Hepatocyte (in vitro differentiated cells): ENCODE measurements at regions not wholly inside any gene's neighbourhood (a gene's known extent, or its start where the extent isn't known, plus 50 kb on each side); places are given as distances from the start of the nearest gene placed in this dataset.

Experiments used
- DNase-seq: peaks from one replicate; pipeline ENCODE4 v3.0.0-alpha.2; 2016; ENCODE audit warnings: low spot score
- H2AFZ ChIP-seq: fragments of 200-600 bp; sonication (generic); 2 replicates; pipeline ENCODE4 v1.6.0; 2016; ENCODE audit warnings: antibody characterized with exemption, mild to moderate bottlenecking
- H3K27ac ChIP-seq: fragments of 200-600 bp; sonication (generic); 2 replicates; pipeline ENCODE4 v1.5.1; 2016; ENCODE audit warnings: mild to moderate bottlenecking
- H3K27me3 ChIP-seq: fragments of 200-600 bp; sonication (generic); 2 replicates; pipeline ENCODE4 v1.6.1; 2016
- H3K36me3 ChIP-seq: fragments of 200-600 bp; sonication (generic); replicated peaks from 2 replicates; pipeline ENCODE4 v1.5.1; 2016; ENCODE audit warnings: low read depth; ENCODE audit not compliant: insufficient read depth
- H3K4me1 ChIP-seq: fragments of 200-600 bp; sonication (generic); 2 replicates; pipeline ENCODE4 v1.5.1; 2016; ENCODE audit warnings: mild to moderate bottlenecking, moderate library complexity; ENCODE audit not compliant: insufficient read depth
- H3K4me2 ChIP-seq: fragments of 200-600 bp; sonication (generic); 2 replicates; pipeline ENCODE4 v1.6.0; 2016
- H3K4me3 ChIP-seq: fragments of 200-600 bp; sonication (generic); 2 replicates; pipeline ENCODE4 v1.5.1; 2016; ENCODE audit warnings: mild to moderate bottlenecking
- H3K79me2 ChIP-seq: fragments of 200-600 bp; sonication (generic); 2 replicates; pipeline ENCODE4 v1.6.0; 2017; ENCODE audit warnings: mild to moderate bottlenecking
- H3K9me2 ChIP-seq: fragments of 200-600 bp; sonication (generic); replicated peaks from 2 replicates; pipeline ENCODE4 v1.6.0; 2017; ENCODE audit warnings: mild to moderate bottlenecking; ENCODE audit not compliant: insufficient read depth
- H3K9me3 ChIP-seq: fragments of 200-600 bp; sonication (generic); 2 replicates; pipeline ENCODE4 v1.5.1; 2016; ENCODE audit warnings: low read depth, mild to moderate bottlenecking
- H4K20me1 ChIP-seq: fragments of 200-600 bp; sonication (generic); 2 replicates; pipeline ENCODE4 v1.6.0; 2016; ENCODE audit warnings: mild to moderate bottlenecking; ENCODE audit not compliant: insufficient read depth, poor library complexity, severe bottlenecking
- CTCF ChIP-seq: fragments of 200-600 bp; sonication (generic); IDR thresholded peaks from 2 replicates; pipeline ENCODE4 v1.5.1; 2016; ENCODE audit warnings: antibody characterized with exemption, mild to moderate bottlenecking; ENCODE audit not compliant: poor library complexity
- EZH2 ChIP-seq: fragments of 200-600 bp; sonication (generic); IDR thresholded peaks from 2 replicates; pipeline ENCODE4 v1.6.1; 2016; ENCODE audit warnings: antibody characterized with exemption, mild to moderate bottlenecking, borderline replicate concordance
- EZH2phosphoT487 ChIP-seq: fragments of 200-600 bp; sonication (generic); IDR thresholded peaks from one replicate; pipeline ENCODE4 v1.6.1; 2018; ENCODE audit warnings: antibody characterized with exemption, mild to moderate bottlenecking, low read depth, moderate library complexity; ENCODE audit not compliant: unreplicated experiment, severe bottlenecking
- WGBS: methylation state at CpG from one replicate; pipeline ENCODE4 v1.1.6; 2016; ENCODE audit warnings: low lambda C conversion rate; ENCODE audit errors: missing lambda C conversion rate; 5-methylcytosine and 5-hydroxymethylcytosine counted together

GRCh38 chr4:144594471-144594986 is 51.4 kb upstream of the HHIP start:
- H3K36me3 ChIP-seq, result no peaks in the 10 kb centered on the region
- no peaks in the 10 kb centered on the region for H4K20me1 ChIP-seq
- H3K4me2 ChIP-seq, result no peak overlapping the region
- H3K9me3 ChIP-seq, result no peaks in the 10 kb centered on the region
- no peak overlapping the region for H3K4me3 ChIP-seq
- TF ChIP-seq CTCF, result no peak
- no peaks in the 10 kb centered on the region for H3K9me2 ChIP-seq
- H3K27me3 ChIP-seq, result no peaks in the 10 kb centered on the region
- H2AFZ ChIP-seq, result no peak overlapping the region
- no peaks in the 10 kb centered on the region for H3K79me2 ChIP-seq
- no peak overlapping the region for H3K27ac ChIP-seq
- no peaks in the 10 kb centered on the region for H3K4me1 ChIP-seq
- DNase-seq, result no peak
- 74% methylated on average over 1 of the region's 1 CpG for WGBS

- WGBS, result 87% methylated on average over 3 of the region's 3 CpGs
- no peaks in the 10 kb centered on the region for H3K79me2 ChIP-seq
- no peak overlapping the region for H3K27ac ChIP-seq
- no peak for DNase-seq
- no peaks in the 10 kb centered on the region for H3K27me3 ChIP-seq
- H3K4me2 ChIP-seq, result no peak overlapping the region
- TF ChIP-seq EZH2phosphoT487 (no peak), CTCF (no peak), EZH2 (no peak)
- no peak overlapping the region for H2AFZ ChIP-seq
- H3K4me1 ChIP-seq, result no peaks in the 10 kb centered on the region
- H4K20me1 ChIP-seq, result no peaks in the 10 kb centered on the region
- H3K9me3 ChIP-seq, result no peaks in the 10 kb centered on the region
- H3K9me2 ChIP-seq, result no peaks in the 10 kb centered on the region
- H3K36me3 ChIP-seq, result no peaks in the 10 kb centered on the region
- no peak overlapping the region for H3K4me3 ChIP-seq
Observed at GRCh38 chr4:144595681-144596080, 50.3 kb upstream of the HHIP start.
